ENCODE measurements at regions not wholly inside any gene's neighbourhood (a gene's known extent, or its start where the extent isn't known, plus 50 kb on each side); places are given as distances from the start of the nearest gene placed in this dataset.

DNA sequence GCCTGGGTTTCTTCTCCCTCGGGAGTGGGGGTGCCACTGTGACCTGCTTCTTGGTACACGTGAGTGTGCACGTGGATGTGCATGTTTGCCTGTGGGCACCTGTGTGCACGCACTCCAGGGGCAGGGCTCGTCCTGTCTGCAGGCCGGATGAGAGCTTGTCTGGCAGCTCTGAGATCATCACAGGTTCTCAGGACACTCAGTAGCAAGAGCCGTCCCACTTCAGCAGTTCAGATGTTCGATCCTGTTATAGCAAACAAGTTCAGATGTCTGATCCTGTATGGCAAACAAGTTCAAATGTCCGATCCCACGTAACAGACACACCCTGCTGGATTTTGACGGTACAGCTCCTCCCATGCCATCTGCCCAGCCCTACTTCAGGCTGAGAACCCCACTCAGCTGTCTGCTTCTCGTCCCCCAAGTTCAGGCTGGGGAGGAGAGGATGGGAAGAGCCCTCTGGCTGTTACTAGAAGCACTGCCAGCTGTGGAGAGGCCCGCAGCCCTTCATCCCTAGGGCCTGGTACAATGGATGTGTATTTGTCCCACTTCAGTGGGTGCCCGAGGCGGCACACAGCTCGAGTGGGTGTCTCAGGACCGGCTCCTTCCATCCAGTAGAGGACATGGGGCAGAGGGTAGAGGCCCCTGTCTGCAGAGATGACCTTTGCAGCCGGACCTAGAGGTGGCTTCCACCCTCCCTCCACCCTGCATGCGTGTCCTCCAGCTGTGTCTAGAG lies 1126.9 kb downstream of the BRD1 start:
- DNase-seq (ENCODE audit: low read depth) = no peak
- no peak overlapping the region for H3K4me3 ChIP-seq (ENCODE audit: control insufficient read depth, low read depth, low read length)
- no peak for TF ChIP-seq CTCF (IDR thresholded peaks at IDR 0.05; ENCODE audit: control insufficient read depth, insufficient read depth, low read depth, low read length, missing control alignments)

DNA sequence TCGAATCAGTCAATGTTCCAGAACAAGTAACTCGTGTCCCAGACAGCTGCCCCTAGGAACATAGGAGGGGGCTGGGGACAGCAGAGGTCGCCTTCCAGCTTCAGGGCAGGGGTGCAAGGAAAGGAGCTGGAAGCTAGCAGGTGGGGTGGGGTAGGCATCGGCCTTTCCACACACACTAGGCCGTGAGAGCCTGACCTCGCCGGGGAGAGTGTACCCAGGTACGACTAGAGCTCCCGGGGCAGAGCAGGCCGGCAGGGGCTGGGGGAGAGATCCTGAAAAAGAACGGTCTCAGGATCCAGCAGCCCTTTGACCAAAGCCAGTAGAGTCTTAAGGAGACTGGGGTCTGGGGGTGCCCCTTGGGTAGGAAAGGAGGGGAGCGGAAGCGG lies 1127.5 kb downstream of the BRD1 start:
- DNase-seq (ENCODE audit: low read depth) = no peak
- TF ChIP-seq CTCF (IDR thresholded peaks at IDR 0.05; ENCODE audit: control insufficient read depth, insufficient read depth, low read depth, low read length, missing control alignments) = no peak
- H3K4me3 ChIP-seq (ENCODE audit: control insufficient read depth, low read depth, low read length) = no peak overlapping the region

GRCh38 chr22:48699511-48699910 lies 1128.2 kb downstream of the BRD1 start:
- TF ChIP-seq CTCF (IDR thresholded peaks at IDR 0.05; ENCODE audit: control insufficient read depth, insufficient read depth, low read depth, low read length, missing control alignments) = no peak
- no peak overlapping the region for H3K4me3 ChIP-seq (ENCODE audit: control insufficient read depth, low read depth, low read length)
- no peak for DNase-seq (ENCODE audit: low read depth)

GRCh38 chr22:48698618-48699017 lies 1129.1 kb downstream of the BRD1 start:
- DNase-seq (ENCODE audit: low read depth) = no peak
- TF ChIP-seq CTCF (IDR thresholded peaks at IDR 0.05; ENCODE audit: control insufficient read depth, insufficient read depth, low read depth, low read length, missing control alignments) = no peak
- H3K4me3 ChIP-seq (ENCODE audit: control insufficient read depth, low read depth, low read length) = no peak overlapping the region

- no peak overlapping the region for H3K4me3 ChIP-seq (ENCODE audit: control insufficient read depth, low read depth, low read length)
- TF ChIP-seq CTCF (IDR thresholded peaks at IDR 0.05; ENCODE audit: control insufficient read depth, insufficient read depth, low read depth, low read length, missing control alignments) = no peak
- DNase-seq (ENCODE audit: low read depth) = no peak
Observed at GRCh38 chr22:48697694-48698276, 1129.9 kb downstream of the BRD1 start.

DNA sequence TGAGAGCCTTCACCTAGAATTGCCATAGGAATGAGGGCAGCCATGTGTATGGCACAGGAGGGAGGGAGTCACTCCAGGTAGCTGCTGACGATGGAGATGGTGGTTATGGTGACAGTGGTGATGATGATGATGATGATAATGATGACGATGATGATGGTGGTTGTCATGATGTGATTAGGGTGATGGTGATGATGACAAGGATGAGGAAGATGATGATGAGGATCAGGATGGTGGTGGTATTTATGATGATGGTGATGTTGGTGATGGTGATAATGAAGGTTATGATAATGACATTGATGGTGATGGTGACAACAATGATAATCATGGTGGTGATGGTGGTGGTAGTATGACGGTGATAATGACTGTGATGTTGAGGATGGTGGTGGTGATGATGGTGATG lies 1130.5 kb downstream of the BRD1 start:
- no peak for TF ChIP-seq CTCF (IDR thresholded peaks at IDR 0.05; ENCODE audit: control insufficient read depth, insufficient read depth, low read depth, low read length, missing control alignments)
- no peak for DNase-seq (ENCODE audit: low read depth)

More for the DNA sequence above, 1130.5 kb downstream of the BRD1 start:
- H3K4me3 ChIP-seq (ENCODE audit: control insufficient read depth, low read depth, low read length) = no peak overlapping the region

Measured in AG09309 (cell line).